ENCODE measurements at regions not wholly inside any gene's neighbourhood (a gene's known extent, or its start where the extent isn't known, plus 50 kb on each side); places are given as distances from the start of the nearest gene placed in this dataset.

DNA sequence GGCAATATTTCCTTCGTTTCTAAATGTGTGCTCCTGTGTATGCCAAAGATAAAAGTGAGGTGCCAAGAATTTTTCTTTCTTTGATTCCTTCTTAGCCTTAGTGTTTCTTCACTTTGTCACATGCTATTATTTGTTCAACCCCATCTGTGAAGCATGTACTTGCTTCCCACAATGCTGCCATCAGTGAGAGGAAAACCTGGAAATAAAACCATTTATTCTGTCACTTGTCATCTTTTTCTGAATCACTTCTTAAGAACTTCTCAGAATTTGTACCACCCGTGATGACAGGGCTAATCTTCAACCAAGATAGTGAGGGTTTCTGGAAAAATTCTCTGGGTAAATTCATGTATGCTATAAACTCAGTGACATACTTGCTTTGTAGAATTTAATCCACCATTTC lies 450.1 kb downstream of the COL12A1 start:
- peak overlapping the region; percentile 39 for H3K27ac Mint-ChIP-seq (ENCODE audit: low read depth, unreplicated experiment)
- H3K4me3 Mint-ChIP-seq (ENCODE audit: unreplicated experiment) = no peak overlapping the region
- no peaks in the 10 kb centered on the region for H3K27me3 Mint-ChIP-seq (ENCODE audit: insufficient read depth, unreplicated experiment)
- no peak for DNase-seq (ENCODE audit: unreplicated experiment)
- ChIA-PET POLR2A (no interaction called here), CTCF (no interaction called here)
- peaks cover 7% of the 10 kb centered on the region for H3K9me3 Mint-ChIP-seq (ENCODE audit: unreplicated experiment)
- peaks cover 12% of the 10 kb centered on the region for H3K4me1 Mint-ChIP-seq (ENCODE audit: insufficient read depth, unreplicated experiment)
- intact Hi-C loops (cut with micrococcal nuclease) = no loop called here
- TF ChIP-seq, protein P1, sequence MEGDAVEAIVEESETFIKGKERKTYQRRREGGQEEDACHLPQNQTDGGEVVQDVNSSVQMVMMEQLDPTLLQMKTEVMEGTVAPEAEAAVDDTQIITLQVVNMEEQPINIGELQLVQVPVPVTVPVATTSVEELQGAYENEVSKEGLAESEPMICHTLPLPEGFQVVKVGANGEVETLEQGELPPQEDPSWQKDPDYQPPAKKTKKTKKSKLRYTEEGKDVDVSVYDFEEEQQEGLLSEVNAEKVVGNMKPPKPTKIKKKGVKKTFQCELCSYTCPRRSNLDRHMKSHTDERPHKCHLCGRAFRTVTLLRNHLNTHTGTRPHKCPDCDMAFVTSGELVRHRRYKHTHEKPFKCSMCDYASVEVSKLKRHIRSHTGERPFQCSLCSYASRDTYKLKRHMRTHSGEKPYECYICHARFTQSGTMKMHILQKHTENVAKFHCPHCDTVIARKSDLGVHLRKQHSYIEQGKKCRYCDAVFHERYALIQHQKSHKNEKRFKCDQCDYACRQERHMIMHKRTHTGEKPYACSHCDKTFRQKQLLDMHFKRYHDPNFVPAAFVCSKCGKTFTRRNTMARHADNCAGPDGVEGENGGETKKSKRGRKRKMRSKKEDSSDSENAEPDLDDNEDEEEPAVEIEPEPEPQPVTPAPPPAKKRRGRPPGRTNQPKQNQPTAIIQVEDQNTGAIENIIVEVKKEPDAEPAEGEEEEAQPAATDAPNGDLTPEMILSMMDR (IDR thresholded peaks at IDR 0.05; ENCODE audit: unreplicated experiment) = no peak
- peaks cover 5% of the 10 kb centered on the region for H3K36me3 Mint-ChIP-seq (ENCODE audit: insufficient read depth, unreplicated experiment)
- BruUV-seq (replicated peaks) = no TSS peak

DNA sequence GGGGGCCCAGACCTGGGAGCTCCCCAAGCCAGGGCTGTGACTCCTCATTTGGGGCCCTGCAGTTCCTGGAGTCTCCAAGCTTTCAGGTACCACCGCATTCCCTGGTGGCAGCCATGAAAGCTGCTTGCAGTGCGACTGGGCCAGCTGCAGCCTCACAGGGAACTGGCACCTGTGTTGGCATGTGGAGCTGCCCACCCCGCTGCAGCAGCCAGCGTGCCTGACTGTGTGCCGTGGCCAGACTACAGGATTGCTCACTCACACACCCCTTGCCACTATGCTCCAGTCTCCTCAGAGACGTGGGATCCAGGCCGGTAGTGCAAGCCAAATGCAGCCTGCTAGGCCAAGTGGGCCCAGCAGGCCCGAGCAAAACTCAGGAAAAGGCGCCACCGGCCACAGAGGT lies 450.7 kb downstream of the COL12A1 start:
- H3K36me3 Mint-ChIP-seq (ENCODE audit: insufficient read depth, unreplicated experiment) = peaks cover 5% of the 10 kb centered on the region
- H3K4me1 Mint-ChIP-seq (ENCODE audit: insufficient read depth, unreplicated experiment) = peaks cover 17% of the 10 kb centered on the region
- TF ChIP-seq, protein P1 (IDR thresholded peaks at IDR 0.05; ENCODE audit: unreplicated experiment) = no peak
- peaks cover 7% of the 10 kb centered on the region for H3K9me3 Mint-ChIP-seq (ENCODE audit: unreplicated experiment)
- ChIA-PET CTCF (interaction anchor here (0.7 kb wide), 1 partner anchor 351 kb away, joined by 4 read pairs; no protein-coding TSS in a partner anchor), POLR2A (no interaction called here)
- no TSS peak for BruUV-seq (replicated peaks)
- H3K27me3 Mint-ChIP-seq (ENCODE audit: insufficient read depth, unreplicated experiment) = no peaks in the 10 kb centered on the region
- peak overlapping the region; percentile 39 for H3K27ac Mint-ChIP-seq (ENCODE audit: low read depth, unreplicated experiment)
- DNase-seq (ENCODE audit: unreplicated experiment) = no peak
- H3K4me3 Mint-ChIP-seq (ENCODE audit: unreplicated experiment) = no peak overlapping the region
- intact Hi-C loops (cut with micrococcal nuclease) = no loop called here

DNA sequence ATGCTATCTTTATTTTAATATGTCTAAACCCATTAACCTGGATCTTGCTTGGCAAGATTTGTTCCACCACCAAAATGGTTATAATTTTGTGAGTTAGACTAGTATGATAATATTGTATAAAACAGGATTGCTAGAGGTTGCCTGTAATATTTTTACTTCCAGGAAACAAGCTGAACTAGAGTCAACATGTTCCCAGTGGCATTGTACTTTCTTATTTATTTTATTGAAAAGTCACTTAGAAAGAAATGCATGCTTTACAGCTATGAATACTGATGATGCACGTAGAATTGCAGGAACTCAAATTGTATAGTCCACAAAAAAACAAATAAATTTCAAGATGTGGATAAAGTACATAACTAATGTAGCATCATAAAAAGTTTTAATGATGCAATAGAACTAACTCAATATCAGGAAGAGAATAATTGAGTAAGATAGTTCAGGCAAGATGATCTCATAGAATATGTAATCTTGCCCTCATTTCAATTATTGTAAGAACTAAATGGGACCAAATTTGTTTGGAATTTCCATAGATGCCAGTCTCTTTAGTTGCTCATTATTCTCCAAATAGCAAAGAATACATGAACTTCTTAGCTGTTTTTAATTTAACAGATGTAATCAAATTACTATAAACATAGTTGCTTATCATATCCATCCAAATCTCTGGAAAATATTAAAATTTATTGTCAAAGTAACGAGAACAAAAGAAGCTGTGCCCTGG lies 451.8 kb downstream of the COL12A1 start:
- Mint-ChIP-seq H3K4me3 (ENCODE audit: unreplicated experiment) (no peak overlapping the region), H3K27ac (ENCODE audit: low read depth, unreplicated experiment) (no peak overlapping the region), H3K4me1 (ENCODE audit: insufficient read depth, unreplicated experiment) (peaks cover 26% of the 10 kb centered on the region), H3K9me3 (ENCODE audit: unreplicated experiment) (peaks cover 7% of the 10 kb centered on the region), H3K36me3 (ENCODE audit: insufficient read depth, unreplicated experiment) (peaks cover 5% of the 10 kb centered on the region), H3K27me3 (ENCODE audit: insufficient read depth, unreplicated experiment) (no peaks in the 10 kb centered on the region)
- intact Hi-C loops (cut with micrococcal nuclease) = no loop called here
- ChIA-PET CTCF (interaction anchor here (0.5 to 1.3 kb wide), 3 partner anchors 125 to 455 kb away, joined by 3 read pairs; no protein-coding TSS in a partner anchor), POLR2A (interaction anchor here (0.8 kb wide), 1 partner anchor 11 kb away, joined by 3 read pairs; no protein-coding TSS in a partner anchor)
- no TSS peak for BruUV-seq (replicated peaks)
- TF ChIP-seq, protein P1 (IDR thresholded peaks at IDR 0.05; ENCODE audit: unreplicated experiment) = no peak
- DNase-seq (ENCODE audit: unreplicated experiment) = no peak

DNA sequence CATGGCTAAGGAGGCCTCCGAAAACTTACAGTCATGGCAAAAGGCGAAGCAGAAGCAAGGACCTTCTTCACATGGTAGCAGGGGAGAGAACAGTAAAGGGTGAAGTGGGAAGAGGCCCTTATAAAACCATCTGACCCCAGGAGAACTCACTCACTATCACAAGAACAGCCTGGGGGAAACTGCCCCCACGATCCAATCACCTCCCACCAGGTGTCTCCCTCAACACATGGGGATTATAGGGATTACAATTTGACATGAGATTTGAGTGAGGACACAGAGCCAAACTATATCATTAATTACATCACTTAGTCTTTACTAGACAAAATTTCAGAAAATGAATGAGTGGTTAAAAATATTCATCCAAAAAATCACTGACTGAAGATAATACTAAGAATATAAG lies 453.6 kb downstream of the COL12A1 start:
- Mint-ChIP-seq H3K4me3 (ENCODE audit: unreplicated experiment) (no peak overlapping the region), H3K4me1 (ENCODE audit: insufficient read depth, unreplicated experiment) (peaks cover 43% of the 10 kb centered on the region), H3K9me3 (ENCODE audit: unreplicated experiment) (no peaks in the 10 kb centered on the region), H3K27me3 (ENCODE audit: insufficient read depth, unreplicated experiment) (no peaks in the 10 kb centered on the region), H3K36me3 (ENCODE audit: insufficient read depth, unreplicated experiment) (no peaks in the 10 kb centered on the region), H3K27ac (ENCODE audit: low read depth, unreplicated experiment) (peak overlapping the region; percentile 49)
- BruUV-seq (replicated peaks) = no TSS peak
- intact Hi-C loops (cut with micrococcal nuclease) = no loop called here
- ChIA-PET POLR2A (interaction anchor here (0.6 to 1.1 kb wide), 2 partner anchors 112 to 453 kb away, joined by 3 read pairs; no protein-coding TSS in a partner anchor), CTCF (no interaction called here)
- no peak for DNase-seq (ENCODE audit: unreplicated experiment)
- TF ChIP-seq, protein P1 (IDR thresholded peaks at IDR 0.05; ENCODE audit: unreplicated experiment) = no peak
